WTC11 (cell line): ENCODE measurements at regions not wholly inside any gene's neighbourhood (a gene's known extent, or its start where the extent isn't known, plus 50 kb on each side); places are given as distances from the start of the nearest gene placed in this dataset.

ENCODE experiments used
- ATAC-seq: fragments of 200-7000 bp; cut with Tn5 transposase; 2 replicates; pipeline ENCODE4 v1.10.0; 2021; ENCODE audit warnings: mild to moderate bottlenecking, moderate library complexity
- CTCF ChIA-PET: fragments of 300-600 bp; sonication (Branson Sonifier 250); formaldehyde crosslinking; loops from one replicate; lab custom pipeline; 2021; ENCODE audit warnings: antibody characterized with exemption; lab: Charles Lee
- POLR2A ChIA-PET: fragments of 350-600 bp; sonication (Branson Sonifier 250); formaldehyde crosslinking; loops from one replicate; lab custom pipeline; 2021; ENCODE audit warnings: antibody characterized with exemption; lab: Charles Lee
- DNase-seq: peaks from one replicate; pipeline ENCODE4 v3.0.0; 2021; ENCODE audit warnings: low spot score
- H3K27ac Mint-ChIP-seq: 2 replicates; pipeline ENCODE4 v1.8.0; 2021; ENCODE audit warnings: mixed read lengths
- H3K27me3 Mint-ChIP-seq: 2 replicates; pipeline ENCODE4 v1.8.0; 2021; ENCODE audit warnings: low read depth, mild to moderate bottlenecking, moderate library complexity, mixed read lengths
- H3K36me3 Mint-ChIP-seq: 2 replicates; pipeline ENCODE4 v1.8.0; 2021; ENCODE audit warnings: mixed read lengths
- H3K4me1 Mint-ChIP-seq: 2 replicates; pipeline ENCODE4 v1.8.0; 2022; ENCODE audit warnings: mixed read lengths
- H3K4me3 Mint-ChIP-seq: 2 replicates; pipeline ENCODE4 v1.8.0; 2021; ENCODE audit warnings: mild to moderate bottlenecking, moderate library complexity, mixed read lengths
- H3K9me3 Mint-ChIP-seq: 2 replicates; pipeline ENCODE4 v1.8.0; 2021; ENCODE audit warnings: mixed read lengths
- AR ChIP-seq: fragments of 250-450 bp; sonication (Bioruptor Pico); IDR thresholded peaks from 2 replicates; pipeline ENCODE4 v1.9.0; 2021; ENCODE audit warnings: mild to moderate bottlenecking
- ATF1 ChIP-seq: sonication (generic); formaldehyde crosslinking; IDR thresholded peaks from 2 replicates; pipeline ENCODE4 v1.8.1; 2023; ENCODE audit warnings: mild to moderate bottlenecking, moderate library complexity, missing genetic modification reagents
- ATF2 ChIP-seq: sonication (generic); formaldehyde crosslinking; IDR thresholded peaks from 2 replicates; pipeline ENCODE4 v1.8.1; 2022; ENCODE audit warnings: low read depth, missing genetic modification reagents, borderline replicate concordance
- CREB1 ChIP-seq: sonication (generic); formaldehyde crosslinking; IDR thresholded peaks from 2 replicates; pipeline ENCODE4 v1.8.0; 2023; ENCODE audit warnings: mild to moderate bottlenecking, missing genetic modification reagents
- CREM ChIP-seq: sonication (generic); formaldehyde crosslinking; IDR thresholded peaks from 2 replicates; pipeline ENCODE4 v1.8.1; 2022; ENCODE audit warnings: mild to moderate bottlenecking, missing genetic modification reagents, moderate library complexity
- E2F5 ChIP-seq: sonication (generic); formaldehyde crosslinking; IDR thresholded peaks from 2 replicates; pipeline ENCODE4 v1.8.1; 2022; ENCODE audit warnings: mild to moderate bottlenecking, moderate library complexity, missing genetic modification reagents
- ERG ChIP-seq: fragments of 250-450 bp; sonication (Bioruptor Pico); IDR thresholded peaks from 2 replicates; pipeline ENCODE4 v1.8.0; 2021; ENCODE audit warnings: mild to moderate bottlenecking
- GTF2I ChIP-seq: fragments of 250-450 bp; sonication (Bioruptor Pico); conservative IDR thresholded peaks from 2 replicates; pipeline ENCODE4 v1.4.0; 2021; ENCODE audit warnings: mild to moderate bottlenecking
- IRF2 ChIP-seq: sonication (generic); formaldehyde crosslinking; IDR thresholded peaks from 2 replicates; pipeline ENCODE4 v1.8.0; 2022; ENCODE audit warnings: low read depth, missing genetic modification reagents, borderline replicate concordance
- JAZF1 ChIP-seq: fragments of 250-450 bp; sonication (Bioruptor Pico); IDR thresholded peaks from 2 replicates; pipeline ENCODE4 v1.9.0; 2021; ENCODE audit warnings: moderate library complexity, mild to moderate bottlenecking, inconsistent platforms
- MAX ChIP-seq: sonication (generic); formaldehyde crosslinking; IDR thresholded peaks from 2 replicates; pipeline ENCODE4 v1.8.0; 2022; ENCODE audit warnings: mild to moderate bottlenecking, missing genetic modification reagents
- RELA ChIP-seq: sonication (generic); formaldehyde crosslinking; IDR thresholded peaks from 2 replicates; pipeline ENCODE4 v1.8.1; 2022; ENCODE audit warnings: missing genetic modification reagents, mild to moderate bottlenecking, borderline replicate concordance
- ZBTB21 ChIP-seq: sonication (generic); formaldehyde crosslinking; IDR thresholded peaks from 2 replicates; pipeline ENCODE4 v1.8.1; 2023; ENCODE audit warnings: mild to moderate bottlenecking, missing genetic modification reagents, borderline replicate concordance
- ZNF121 ChIP-seq: sonication (generic); formaldehyde crosslinking; IDR thresholded peaks from 2 replicates; pipeline ENCODE4 v1.8.0; 2023; ENCODE audit warnings: missing genetic modification reagents

GRCh38 chr4:22179124-22179874, 230.7 kb upstream of the KCNIP4 start:
- POLR2A ChIA-PET, result no interaction called here
- TF ChIP-seq ERG (CRISPR knock-in tag) (no peak), CREB1 (CRISPR knock-in tag) (no peak), RELA (no peak), E2F5 (CRISPR knock-in tag) (no peak)
- peaks cover 1% of the 10 kb centered on the region; the same call in 1 of the 2 replicates for H3K4me1 Mint-ChIP-seq
- DNase-seq (no peak), ATAC-seq (no peak)
- H3K27ac Mint-ChIP-seq, result no peak overlapping the region
- H3K9me3 Mint-ChIP-seq, result peaks cover 39% of the 10 kb centered on the region
- peaks cover 29% of the 10 kb centered on the region for H3K36me3 Mint-ChIP-seq
- H3K27me3 Mint-ChIP-seq, result peaks cover 3% of the 10 kb centered on the region; the same call in 1 of the 2 replicates
- CTCF ChIA-PET, result no interaction called here
- H3K4me3 Mint-ChIP-seq, result no peak overlapping the region

- POLR2A ChIA-PET, result no interaction called here
- Mint-ChIP-seq H3K4me3 (no peak overlapping the region), H3K27ac (no peak overlapping the region), H3K9me3 (peaks cover 66% of the 10 kb centered on the region), H3K27me3 (peaks cover 3% of the 10 kb centered on the region; the same call in 1 of the 2 replicates), H3K4me1 (peaks cover 9% of the 10 kb centered on the region), H3K36me3 (peaks cover 34% of the 10 kb centered on the region)
- TF ChIP-seq JAZF1 (CRISPR knock-in tag), result no peak
- TF ChIP-seq GTF2I (CRISPR knock-in tag), result no peak
- CTCF ChIA-PET, result no interaction called here
- no peak for ATAC-seq
- DNase-seq, result no peak
Observed at GRCh38 chr4:22174640-22175039, 226.1 kb upstream of the KCNIP4 start.

- Mint-ChIP-seq H3K27me3 (no peaks in the 10 kb centered on the region), H3K9me3 (peaks cover 31% of the 10 kb centered on the region), H3K4me1 (peaks cover 9% of the 10 kb centered on the region), H3K36me3 (peaks cover 5% of the 10 kb centered on the region; the same call in 1 of the 2 replicates), H3K4me3 (no peak overlapping the region), H3K27ac (no peak overlapping the region)
- POLR2A ChIA-PET, result no interaction called here
- CTCF ChIA-PET, result interaction anchor here (0.9 kb wide), 1 partner anchor 67 kb away, joined by 3 read pairs; no protein-coding TSS in a partner anchor
- ATAC-seq, result no peak
- DNase-seq, result no peak
- TF ChIP-seq ZNF121 (CRISPR knock-in tag) (no peak), AR (CRISPR knock-in tag) (no peak), ZBTB21 (CRISPR knock-in tag) (no peak), ATF1 (no peak), ATF2 (no peak), CREM (CRISPR knock-in tag) (no peak), E2F5 (CRISPR knock-in tag) (no peak), IRF2 (CRISPR knock-in tag) (no peak), JAZF1 (CRISPR knock-in tag) (no peak), MAX (CRISPR knock-in tag) (no peak)
Observed at GRCh38 chr4:22170353-22170752, 221.8 kb upstream of the KCNIP4 start.
